BE2C (cell line): ENCODE measurements at regions not wholly inside any gene's neighbourhood (a gene's known extent, or its start where the extent isn't known, plus 50 kb on each side); places are given as distances from the start of the nearest gene placed in this dataset.

Source experiments
- DNase-seq: peaks from one replicate; pipeline ENCODE4 v3.0.0-alpha.2; 2020
- H3K27me3 ChIP-seq: fragments of 250-450 bp; sonication (Bioruptor Pico); 2 replicates; pipeline ENCODE4 v1.5.1; 2020; ENCODE audit warnings: mild to moderate bottlenecking
- H3K36me3 ChIP-seq: fragments of 250-450 bp; sonication (Bioruptor Pico); 2 replicates; pipeline ENCODE4 v1.5.1; 2020; ENCODE audit warnings: mild to moderate bottlenecking
- H3K4me1 ChIP-seq: fragments of 250-450 bp; sonication (Bioruptor Pico); 2 replicates; pipeline ENCODE4 v1.5.1; 2020
- H3K4me3 ChIP-seq: 2 replicates; pipeline ENCODE4 v1.5.1; 2011; ENCODE audit warnings: low read depth, low read length
- H3K9me3 ChIP-seq: fragments of 250-450 bp; sonication (Bioruptor Pico); 2 replicates; pipeline ENCODE4 v1.5.1; 2020
- CTCF ChIP-seq: IDR thresholded peaks from 2 replicates; pipeline ENCODE4 v1.5.1; 2012; ENCODE audit warnings: mild to moderate bottlenecking, low read depth, low read length

GRCh38 chr22:44603767-44604166, 98.2 kb upstream of the PRR5 start:
- no peaks in the 10 kb centered on the region for H3K9me3 ChIP-seq
- H3K4me3 ChIP-seq = no peak overlapping the region
- TF ChIP-seq CTCF = no peak
- no peak for DNase-seq
- H3K36me3 ChIP-seq = no peaks in the 10 kb centered on the region
- H3K27me3 ChIP-seq = peaks cover 3% of the 10 kb centered on the region; the same call in 1 of the 2 replicates
- no peaks in the 10 kb centered on the region for H3K4me1 ChIP-seq

DNA sequence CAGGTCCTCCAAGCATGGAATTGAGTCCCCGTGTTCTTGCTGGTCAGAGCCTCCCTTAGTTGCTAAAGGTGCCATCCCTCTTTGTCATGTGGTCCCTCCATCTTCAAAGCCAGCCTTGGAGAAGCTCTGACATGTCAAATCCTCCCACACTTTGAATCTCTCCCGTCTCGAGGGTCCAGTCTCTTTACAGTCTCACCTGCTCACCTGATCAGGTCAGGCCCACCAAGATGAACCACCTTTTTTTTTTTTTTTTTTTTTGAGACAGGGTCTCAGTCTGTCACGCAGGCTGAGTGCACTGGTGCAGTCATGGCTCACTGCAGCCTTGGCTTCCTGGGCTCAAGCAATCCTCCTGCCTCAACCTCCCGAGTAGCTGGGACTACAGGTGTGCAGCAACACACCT, 100.3 kb upstream of the PRR5 start:
- Histone ChIP-seq H3K36me3 (no peaks in the 10 kb centered on the region), H3K4me3 (no peak overlapping the region), H3K27me3 (peaks cover 3% of the 10 kb centered on the region; the same call in 1 of the 2 replicates), H3K9me3 (no peaks in the 10 kb centered on the region), H3K4me1 (no peaks in the 10 kb centered on the region)
- TF ChIP-seq CTCF = no peak
- DNase-seq = no peak

DNA sequence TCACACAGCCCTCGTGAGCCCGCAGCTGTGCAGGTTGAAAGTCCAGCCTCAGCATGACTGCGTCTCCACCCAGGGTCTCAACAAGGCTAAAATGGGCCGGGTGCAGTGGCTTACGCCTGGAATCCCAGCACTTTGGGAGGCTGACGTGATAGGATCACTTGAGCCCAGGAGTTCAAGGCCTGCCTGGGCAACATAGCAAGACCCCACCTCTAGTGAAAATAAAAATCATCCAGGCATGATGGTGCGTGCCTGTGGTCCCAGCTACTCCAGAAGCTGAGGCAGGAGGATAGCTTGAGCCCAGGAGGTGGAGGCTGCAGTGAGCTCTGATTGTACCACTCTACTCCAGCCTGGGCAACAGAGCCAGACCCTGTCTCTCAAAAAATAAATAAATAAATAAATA, 100.8 kb upstream of the PRR5 start:
- Histone ChIP-seq H3K27me3 (peaks cover 3% of the 10 kb centered on the region; the same call in 1 of the 2 replicates), H3K4me3 (no peak overlapping the region), H3K4me1 (no peaks in the 10 kb centered on the region), H3K9me3 (no peaks in the 10 kb centered on the region), H3K36me3 (no peaks in the 10 kb centered on the region)
- DNase-seq = no peak
- TF ChIP-seq CTCF = no peak

DNA sequence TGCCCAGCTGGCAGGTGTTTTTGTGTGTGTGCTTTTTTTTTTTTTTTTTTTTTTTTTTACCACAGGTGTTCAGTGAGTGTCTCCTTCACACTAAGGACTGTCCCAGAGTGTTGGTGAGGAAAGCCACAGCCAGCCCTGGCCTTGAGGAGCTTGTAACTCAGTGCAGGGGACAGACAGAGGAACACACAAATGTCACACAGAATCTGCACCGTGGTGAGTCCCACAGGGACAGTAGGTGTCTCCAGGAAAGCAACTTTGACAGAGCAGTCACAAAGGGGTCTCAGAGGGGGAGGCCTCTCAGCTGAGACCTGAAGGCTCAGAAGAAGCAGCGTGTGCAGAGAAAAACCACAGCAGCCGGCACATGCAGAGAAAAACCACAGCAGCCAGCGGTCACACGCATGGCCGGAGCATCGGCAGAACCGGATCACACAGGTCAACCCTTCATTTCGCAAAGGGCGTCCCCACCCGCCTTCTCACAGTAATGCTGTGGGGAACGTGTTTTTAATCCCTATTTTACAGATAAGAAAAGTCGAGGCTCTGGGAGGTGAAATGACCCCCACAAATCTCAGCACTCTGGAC, 101.7 kb upstream of the PRR5 start:
- Histone ChIP-seq H3K4me3 (no peak overlapping the region), H3K36me3 (no peaks in the 10 kb centered on the region), H3K27me3 (no peaks in the 10 kb centered on the region), H3K4me1 (no peaks in the 10 kb centered on the region), H3K9me3 (no peaks in the 10 kb centered on the region)
- no peak for TF ChIP-seq CTCF
- DNase-seq = no peak

GRCh38 chr22:44599500-44600140, 101.6 kb upstream of the RTL6 start:
- no peaks in the 10 kb centered on the region for H3K27me3 ChIP-seq
- H3K9me3 ChIP-seq = no peaks in the 10 kb centered on the region
- H3K4me1 ChIP-seq = no peaks in the 10 kb centered on the region
- DNase-seq = no peak
- no peaks in the 10 kb centered on the region for H3K36me3 ChIP-seq
- no peak overlapping the region for H3K4me3 ChIP-seq
- no peak for TF ChIP-seq CTCF

- H3K36me3 ChIP-seq = no peaks in the 10 kb centered on the region
- no peaks in the 10 kb centered on the region for H3K9me3 ChIP-seq
- H3K27me3 ChIP-seq = no peaks in the 10 kb centered on the region
- H3K4me1 ChIP-seq = no peaks in the 10 kb centered on the region
- no peak overlapping the region for H3K4me3 ChIP-seq
- no peak for TF ChIP-seq CTCF
- no peak for DNase-seq
These were observed 101.1 kb upstream of the RTL6 start for GRCh38 chr22:44599084-44599483.
